Activated naive CD8-positive, alpha-beta T cell treated with anti-CD3 and anti-CD28 coated beads, Interleukin-2, amount 50 U/mL, for 24 hours (primary cell): ENCODE measurements at regions not wholly inside any gene's neighbourhood (a gene's known extent, or its start where the extent isn't known, plus 50 kb on each side); places are given as distances from the start of the nearest gene placed in this dataset.

Experiments
- ATAC-seq: fragments of 150-1000 bp; cut with Tn5 transposase; one replicate; pipeline ENCODE4 v1.10.0; 2021
- DNase-seq: peaks from one replicate; pipeline ENCODE4 v3.0.0; 2021
- H3K27ac Mint-ChIP-seq: one replicate; pipeline ENCODE4 v1.8.0; 2021; ENCODE audit warnings: mild to moderate bottlenecking, mixed read lengths
- H3K27me3 Mint-ChIP-seq: one replicate; pipeline ENCODE4 v1.8.0; 2021; ENCODE audit warnings: mixed read lengths
- H3K36me3 Mint-ChIP-seq: one replicate; pipeline ENCODE4 v1.8.0; 2021; ENCODE audit warnings: low read depth, mixed read lengths
- H3K4me1 Mint-ChIP-seq: one replicate; pipeline ENCODE4 v1.8.0; 2021; ENCODE audit warnings: mixed read lengths
- H3K4me3 Mint-ChIP-seq: one replicate; pipeline ENCODE4 v1.8.0; 2021; ENCODE audit warnings: mild to moderate bottlenecking, moderate library complexity, mixed read lengths
- H3K9me3 Mint-ChIP-seq: one replicate; pipeline ENCODE4 v1.8.0; 2021; ENCODE audit warnings: mixed read lengths

GRCh38 chr1:69409731-69410456 lies 157.8 kb upstream of the LRRC7 start:
- Mint-ChIP-seq H3K9me3 (peaks cover 20% of the 10 kb centered on the region), H3K4me1 (no peaks in the 10 kb centered on the region), H3K36me3 (no peaks in the 10 kb centered on the region), H3K27me3 (no peaks in the 10 kb centered on the region), H3K27ac (no peak overlapping the region), H3K4me3 (no peak overlapping the region)
- no peak for ATAC-seq
- no peak for DNase-seq

GRCh38 chr1:69410457-69410850 lies 157.3 kb upstream of the LRRC7 start:
- Mint-ChIP-seq H3K36me3 (no peaks in the 10 kb centered on the region), H3K4me1 (no peaks in the 10 kb centered on the region), H3K4me3 (no peak overlapping the region), H3K27me3 (no peaks in the 10 kb centered on the region), H3K27ac (no peak overlapping the region), H3K9me3 (peaks cover 20% of the 10 kb centered on the region)
- DNase-seq (no peak), ATAC-seq (no peak)

- peaks cover 20% of the 10 kb centered on the region for H3K9me3 Mint-ChIP-seq
- no peak overlapping the region for H3K4me3 Mint-ChIP-seq
- no peak overlapping the region for H3K27ac Mint-ChIP-seq
Measured at GRCh38 chr1:69410893-69411292, 156.8 kb upstream of the LRRC7 start.

GRCh38 chr1:69411617-69412016 lies 156.1 kb upstream of the LRRC7 start:
- Mint-ChIP-seq H3K27me3 (no peaks in the 10 kb centered on the region), H3K4me1 (no peaks in the 10 kb centered on the region), H3K27ac (no peak overlapping the region), H3K36me3 (no peaks in the 10 kb centered on the region), H3K4me3 (no peak overlapping the region), H3K9me3 (peaks cover 20% of the 10 kb centered on the region)
- DNase-seq: no peak
- ATAC-seq: no peak

More at GRCh38 chr1:69410893-69411292, 156.8 kb upstream of the LRRC7 start:
- DNase-seq (no peak), ATAC-seq (no peak)
- Mint-ChIP-seq H3K4me1 (no peaks in the 10 kb centered on the region), H3K36me3 (no peaks in the 10 kb centered on the region), H3K27me3 (no peaks in the 10 kb centered on the region)

- no peak overlapping the region for H3K27ac Mint-ChIP-seq
- no peaks in the 10 kb centered on the region for H3K4me1 Mint-ChIP-seq
- no peak overlapping the region for H3K4me3 Mint-ChIP-seq
- no peaks in the 10 kb centered on the region for H3K27me3 Mint-ChIP-seq
- no peak for ATAC-seq
- H3K9me3 Mint-ChIP-seq: peaks cover 16% of the 10 kb centered on the region
- H3K36me3 Mint-ChIP-seq: no peaks in the 10 kb centered on the region
- no peak for DNase-seq
Measured at GRCh38 chr1:69413129-69413528, 154.6 kb upstream of the LRRC7 start.

GRCh38 chr1:69414574-69414973 lies 153.1 kb upstream of the LRRC7 start:
- Mint-ChIP-seq H3K9me3 (peaks cover 12% of the 10 kb centered on the region), H3K27ac (no peak overlapping the region), H3K36me3 (no peaks in the 10 kb centered on the region), H3K4me1 (no peaks in the 10 kb centered on the region), H3K27me3 (no peaks in the 10 kb centered on the region), H3K4me3 (no peak overlapping the region)
- no peak for DNase-seq
- no peak for ATAC-seq

- H3K36me3 Mint-ChIP-seq: no peaks in the 10 kb centered on the region
- peaks cover 12% of the 10 kb centered on the region for H3K9me3 Mint-ChIP-seq
- no peak overlapping the region for H3K4me3 Mint-ChIP-seq
- ATAC-seq (no peak), DNase-seq (no peak)
- no peaks in the 10 kb centered on the region for H3K27me3 Mint-ChIP-seq
- no peak overlapping the region for H3K27ac Mint-ChIP-seq
- H3K4me1 Mint-ChIP-seq: no peaks in the 10 kb centered on the region
Measured at GRCh38 chr1:69421286-69421685, 146.4 kb upstream of the LRRC7 start.

- no peak for ATAC-seq
- Mint-ChIP-seq H3K9me3 (peaks cover 4% of the 10 kb centered on the region), H3K27me3 (no peaks in the 10 kb centered on the region)
Measured at GRCh38 chr1:69425871-69426270, 141.9 kb upstream of the LRRC7 start.

GRCh38 chr1:69426401-69426800 lies 141.3 kb upstream of the LRRC7 start:
- H3K36me3 Mint-ChIP-seq: no peaks in the 10 kb centered on the region

More at GRCh38 chr1:69425871-69426270, 141.9 kb upstream of the LRRC7 start:
- Mint-ChIP-seq H3K27ac (no peak overlapping the region), H3K36me3 (no peaks in the 10 kb centered on the region), H3K4me1 (no peaks in the 10 kb centered on the region), H3K4me3 (no peak overlapping the region)
- no peak for DNase-seq

GRCh38 chr1:69433073-69433472 lies 134.6 kb upstream of the LRRC7 start:
- Mint-ChIP-seq H3K9me3 (no peaks in the 10 kb centered on the region), H3K36me3 (no peaks in the 10 kb centered on the region), H3K27ac (no peak overlapping the region), H3K4me3 (no peak overlapping the region), H3K27me3 (no peaks in the 10 kb centered on the region), H3K4me1 (no peaks in the 10 kb centered on the region)
- no peak for DNase-seq
- no peak for ATAC-seq

More at GRCh38 chr1:69426401-69426800, 141.3 kb upstream of the LRRC7 start:
- Mint-ChIP-seq H3K9me3 (peaks cover 4% of the 10 kb centered on the region), H3K27me3 (no peaks in the 10 kb centered on the region), H3K4me1 (no peaks in the 10 kb centered on the region), H3K27ac (no peak overlapping the region), H3K4me3 (no peak overlapping the region)
- DNase-seq (no peak), ATAC-seq (no peak)

GRCh38 chr1:69436151-69436550 lies 131.6 kb upstream of the LRRC7 start:
- no peak overlapping the region for H3K27ac Mint-ChIP-seq
- H3K4me1 Mint-ChIP-seq: no peaks in the 10 kb centered on the region
- H3K9me3 Mint-ChIP-seq: no peaks in the 10 kb centered on the region
- no peaks in the 10 kb centered on the region for H3K27me3 Mint-ChIP-seq
- ATAC-seq (no peak), DNase-seq (no peak)
- H3K4me3 Mint-ChIP-seq: no peak overlapping the region
- H3K36me3 Mint-ChIP-seq: no peaks in the 10 kb centered on the region

GRCh38 chr1:69438056-69438795 lies 129.5 kb upstream of the LRRC7 start:
- peaks cover 5% of the 10 kb centered on the region for H3K9me3 Mint-ChIP-seq
- DNase-seq (no peak), ATAC-seq (no peak)
- H3K36me3 Mint-ChIP-seq: no peaks in the 10 kb centered on the region
- H3K27me3 Mint-ChIP-seq: no peaks in the 10 kb centered on the region
- no peak overlapping the region for H3K4me3 Mint-ChIP-seq
- no peak overlapping the region for H3K27ac Mint-ChIP-seq
- no peaks in the 10 kb centered on the region for H3K4me1 Mint-ChIP-seq

GRCh38 chr1:69441496-69441895 lies 126.2 kb upstream of the LRRC7 start:
- Mint-ChIP-seq H3K9me3 (peaks cover 10% of the 10 kb centered on the region), H3K27me3 (no peaks in the 10 kb centered on the region)
- no peak for ATAC-seq

GRCh38 chr1:69451196-69451595 lies 116.5 kb upstream of the LRRC7 start:
- Mint-ChIP-seq H3K4me1 (no peaks in the 10 kb centered on the region), H3K4me3 (no peak overlapping the region), H3K9me3 (peaks cover 13% of the 10 kb centered on the region), H3K27me3 (no peaks in the 10 kb centered on the region), H3K36me3 (no peaks in the 10 kb centered on the region), H3K27ac (no peak overlapping the region)
- ATAC-seq (no peak), DNase-seq (no peak)

More at GRCh38 chr1:69441496-69441895, 126.2 kb upstream of the LRRC7 start:
- H3K4me1 Mint-ChIP-seq: no peaks in the 10 kb centered on the region
- DNase-seq: no peak
- no peaks in the 10 kb centered on the region for H3K36me3 Mint-ChIP-seq
- H3K4me3 Mint-ChIP-seq: no peak overlapping the region
- no peak overlapping the region for H3K27ac Mint-ChIP-seq

GRCh38 chr1:69455718-69456117 lies 112.0 kb upstream of the LRRC7 start:
- no peak for DNase-seq
- Mint-ChIP-seq H3K4me1 (no peaks in the 10 kb centered on the region), H3K4me3 (no peak overlapping the region), H3K36me3 (no peaks in the 10 kb centered on the region), H3K27ac (no peak overlapping the region), H3K9me3 (peaks cover 9% of the 10 kb centered on the region), H3K27me3 (no peaks in the 10 kb centered on the region)
- ATAC-seq: no peak
